NCI-H1105 (cell line): ENCODE measurements at regions not wholly inside any gene's neighbourhood (a gene's known extent, or its start where the extent isn't known, plus 50 kb on each side); places are given as distances from the start of the nearest gene placed in this dataset.
A peak's percentile ranks its signal among the peaks of the same experiment; 100 is the strongest.
"Not testable (repeated sequence)": the region's sequence is repeated elsewhere in the genome, so short reads cannot be mapped to it uniquely, and the experiment has no call there.

Source experiments
- DNase-seq: peaks from one replicate; lab custom pipeline; 2025; lab: John Stamatoyannopoulos, UW

DNA sequence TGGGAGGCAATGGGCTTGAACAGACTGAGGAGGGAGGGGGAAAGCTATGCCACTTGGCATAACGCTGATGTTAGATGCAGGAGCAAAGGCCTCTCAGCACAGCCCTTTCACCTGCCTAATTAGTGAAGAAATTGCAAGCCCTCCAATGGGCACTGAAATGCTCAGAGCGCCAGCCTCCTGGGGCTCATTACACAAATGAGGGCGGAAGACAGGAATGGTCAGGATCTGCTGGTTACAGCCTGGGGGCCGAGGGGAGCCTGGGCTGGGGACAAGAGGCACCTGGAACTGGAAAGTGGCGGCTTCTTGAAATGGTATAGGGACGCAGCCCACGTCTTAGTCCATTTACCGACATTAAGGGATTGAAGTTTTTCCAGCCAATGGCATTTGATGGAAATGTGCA lies 50.2 kb upstream of the PLET1 start:
- DNase-seq = no peak

DNA sequence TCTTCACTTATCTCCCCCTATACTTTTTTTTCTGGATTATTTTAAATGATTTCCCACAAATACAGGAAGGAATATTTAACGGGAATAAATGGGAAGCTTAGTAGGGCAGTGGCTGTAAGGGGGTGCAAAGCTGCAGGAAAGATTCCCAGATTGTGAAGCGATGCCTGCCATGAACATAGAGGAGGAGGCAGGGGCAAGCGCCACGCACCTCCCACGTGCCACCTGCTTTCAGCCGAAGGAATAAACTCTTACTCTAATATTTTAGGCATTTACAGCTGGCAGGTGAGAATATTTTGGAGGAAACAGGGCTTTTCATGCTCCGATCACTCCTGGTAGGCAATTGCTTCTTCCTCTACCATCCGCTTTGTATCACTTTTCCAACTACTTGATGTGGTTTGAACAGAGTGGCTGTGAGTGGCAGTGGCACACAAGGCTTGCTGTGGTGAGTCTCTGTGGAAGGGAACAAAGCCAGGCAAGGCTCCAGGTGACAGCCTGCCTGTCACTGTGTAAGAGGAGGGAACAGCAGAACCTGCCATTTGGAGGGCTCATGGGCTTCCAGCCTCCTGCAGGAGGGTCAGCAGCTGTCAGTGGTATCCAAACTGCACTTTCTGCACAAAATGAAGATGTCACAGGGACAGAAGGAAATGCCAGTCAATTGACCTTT lies 54.5 kb upstream of the PLET1 start:
- DNase-seq = no peak

DNA sequence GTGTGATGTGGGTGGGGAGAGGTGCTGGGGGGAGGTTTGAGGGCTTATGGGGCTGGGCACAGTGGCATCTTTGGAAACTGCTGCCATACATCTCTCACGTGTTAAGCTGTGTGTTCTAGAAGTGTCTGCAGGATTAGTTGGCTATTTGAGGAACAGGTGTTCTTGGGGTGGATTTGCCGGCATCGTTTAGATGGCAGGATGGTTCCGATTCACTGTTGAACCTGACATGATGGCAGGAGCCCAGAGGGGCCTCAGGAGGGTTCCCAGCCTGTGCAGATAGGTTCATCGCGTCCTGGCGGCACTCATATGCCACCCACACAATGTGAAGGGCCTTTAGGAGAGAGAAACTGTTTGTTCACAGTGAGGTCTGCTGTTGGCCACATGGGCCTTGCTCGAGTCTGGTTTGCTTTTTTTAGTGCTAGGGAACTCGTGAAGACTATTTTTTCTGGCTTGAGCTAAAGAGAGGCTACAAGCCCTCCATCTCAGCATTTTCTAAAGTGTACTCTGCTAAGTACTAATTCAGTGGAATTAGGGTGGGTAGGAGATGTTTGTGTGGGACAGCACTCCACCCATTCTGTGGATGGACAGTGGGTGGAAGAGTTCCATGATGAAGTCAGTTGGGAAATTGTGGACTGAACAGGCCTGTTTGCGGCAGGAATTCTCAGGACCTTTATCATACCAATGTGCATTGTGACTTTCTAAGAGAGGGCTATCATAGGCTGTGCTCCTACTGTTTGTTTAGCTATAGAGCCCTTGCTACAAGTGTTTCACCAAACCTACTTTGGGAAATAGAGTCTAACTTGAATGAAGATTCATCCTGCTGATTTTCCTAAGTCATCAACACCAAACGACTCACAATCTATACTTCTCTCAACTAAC lies 55.4 kb upstream of the PLET1 start:
- no peak for DNase-seq

GRCh38 chr11:112316971-112317370 lies 56.3 kb upstream of the PLET1 start:
- DNase-seq = no peak

GRCh38 chr11:112318184-112318591 lies 57.5 kb upstream of the PLET1 start:
- no peak for DNase-seq

- no peak for DNase-seq
These were observed 58.0 kb upstream of the PLET1 start for GRCh38 chr11:112318661-112319060.

- peak; percentile 29 for DNase-seq
These were observed 60.0 kb upstream of the PLET1 start for GRCh38 chr11:112320668-112321067.

DNA sequence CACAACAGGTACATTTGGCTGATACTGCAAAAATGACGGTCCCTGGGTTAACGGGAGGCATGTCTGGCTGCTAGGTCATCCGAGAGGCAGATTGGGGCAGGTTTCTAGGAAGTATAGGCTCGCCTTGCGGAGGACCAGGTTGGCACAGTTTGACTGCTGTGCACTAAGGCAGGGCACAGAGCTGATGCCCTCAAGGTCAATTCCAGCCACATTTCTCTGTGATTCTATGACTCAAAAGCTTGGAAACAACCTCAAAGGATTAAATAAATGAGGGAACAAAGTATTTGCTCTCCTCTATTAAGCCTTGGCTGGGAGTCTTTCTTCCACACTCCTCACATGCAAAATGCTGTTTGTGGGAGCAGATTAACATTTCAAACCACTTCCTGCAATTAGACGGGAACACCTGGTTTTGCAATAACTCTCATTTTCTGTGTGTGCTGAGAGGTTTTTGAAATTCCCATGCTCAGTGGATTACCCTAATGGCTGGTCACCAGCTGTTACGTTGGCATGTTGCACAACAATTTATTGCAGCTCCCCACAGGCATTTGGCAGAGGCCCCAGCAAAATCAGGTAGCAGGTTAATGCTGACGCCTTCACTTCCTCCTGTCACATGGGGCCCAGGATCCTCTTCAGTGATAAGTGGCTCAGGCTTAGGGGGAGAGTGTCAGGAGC lies 61.0 kb upstream of the PLET1 start:
- peak; percentile 92 for DNase-seq

DNA sequence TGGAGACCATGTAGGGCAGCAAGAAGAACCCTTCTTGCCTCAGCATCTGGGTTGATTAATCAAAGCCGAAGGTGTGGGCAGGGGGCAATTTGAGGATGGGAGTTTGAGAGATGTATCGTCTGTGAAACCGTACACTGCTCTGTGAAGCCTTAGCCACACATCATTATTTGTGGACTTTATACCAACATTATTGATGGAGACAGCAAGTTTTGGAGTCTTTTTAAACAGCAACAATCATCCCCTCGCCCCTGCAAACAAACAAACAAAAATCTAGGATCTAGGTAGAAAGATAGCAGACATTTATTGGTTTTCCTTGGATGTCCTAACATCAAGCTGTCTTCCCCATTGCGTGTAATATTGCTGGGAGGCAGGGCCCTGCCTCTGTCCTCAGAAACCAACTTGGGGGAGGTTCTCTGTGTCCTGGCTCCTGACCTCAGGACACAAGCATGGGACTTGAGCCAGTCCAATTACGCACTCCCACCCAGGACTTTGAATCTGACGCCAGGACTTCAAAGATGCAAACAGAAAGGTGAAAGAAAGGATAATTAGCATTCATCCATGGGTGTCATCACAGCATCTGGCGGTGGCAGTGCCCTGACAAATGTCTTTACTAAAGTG lies 61.6 kb upstream of the PLET1 start:
- DNase-seq = no peak

- no peak for DNase-seq
These were observed 73.7 kb upstream of the PLET1 start for GRCh38 chr11:112334381-112334780.

GRCh38 chr11:112336356-112336886 lies 75.8 kb upstream of the PLET1 start:
- no peak for DNase-seq

DNA sequence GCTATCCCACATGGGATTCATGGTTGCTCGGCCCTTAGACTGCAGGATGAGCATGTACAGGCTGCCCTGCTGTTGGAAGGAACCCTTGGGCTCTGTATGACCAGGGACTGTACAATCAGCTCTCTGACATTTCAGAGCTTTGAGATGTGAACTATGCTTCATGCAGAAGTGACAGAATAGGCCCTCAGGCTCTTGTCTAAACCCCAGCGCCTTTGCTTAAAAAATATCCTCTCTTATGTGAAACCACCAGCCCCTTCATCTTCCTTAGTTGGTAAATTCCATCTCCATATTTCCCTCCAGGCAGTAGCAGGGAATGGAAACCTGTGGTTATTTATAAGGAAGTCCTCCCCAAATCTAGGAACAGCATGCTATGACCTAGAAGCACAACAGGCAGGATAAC lies 78.9 kb upstream of the PLET1 start:
- DNase-seq = no peak

GRCh38 chr11:112343368-112344039 lies 82.8 kb upstream of the PLET1 start:
- no peak for DNase-seq

- no peak for DNase-seq
These were observed 83.4 kb upstream of the PLET1 start for GRCh38 chr11:112344040-112344413.

DNA sequence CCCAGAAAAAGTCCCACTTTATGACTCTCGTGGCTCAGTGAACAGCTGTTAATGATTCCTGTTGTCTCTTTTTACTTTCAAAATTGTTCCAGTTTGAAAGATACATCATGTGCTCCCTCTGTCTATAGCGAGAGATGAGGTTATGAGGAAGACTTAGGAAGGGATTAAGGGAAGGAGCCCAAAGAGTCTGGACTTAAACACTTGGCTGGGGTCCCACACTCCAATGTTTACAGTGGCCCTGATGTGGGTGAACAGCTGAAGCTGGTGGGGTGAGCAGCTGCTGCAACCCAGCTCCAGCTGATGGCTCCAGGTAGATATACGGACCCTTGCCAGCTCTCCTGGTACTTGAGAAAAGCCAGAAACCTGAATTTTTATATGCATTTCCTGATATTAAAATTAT lies 84.5 kb upstream of the PLET1 start:
- no peak for DNase-seq

- no peak for DNase-seq
These were observed 85.0 kb upstream of the PLET1 start for GRCh38 chr11:112345706-112346105.

- no peak for DNase-seq
These were observed 85.9 kb upstream of the PLET1 start for GRCh38 chr11:112346586-112346985.

- DNase-seq = no peak
These were observed 87.9 kb upstream of the PLET1 start for GRCh38 chr11:112348480-112349029.

DNA sequence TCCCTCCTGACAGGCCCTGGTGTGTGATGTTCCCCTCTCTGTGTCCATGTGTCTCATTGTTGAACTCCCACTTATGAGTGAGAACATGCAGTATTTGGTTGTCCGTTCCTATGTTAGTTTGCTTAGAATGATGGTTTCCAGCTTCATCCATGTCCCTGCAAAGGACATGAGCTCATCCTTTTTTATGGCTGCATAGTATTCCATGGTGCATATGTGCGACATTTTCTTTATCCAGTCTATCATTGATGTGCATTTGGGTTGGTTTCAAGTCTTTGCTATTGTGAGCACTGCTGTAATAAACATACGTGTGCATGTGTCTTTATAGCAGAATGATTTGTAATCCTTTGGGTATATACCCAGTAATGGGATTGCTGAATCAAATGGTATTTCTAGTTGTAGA lies 90.8 kb upstream of the PLET1 start:
- not testable (repeated sequence) for DNase-seq

- DNase-seq = no peak
These were observed 92.2 kb upstream of the PLET1 start for GRCh38 chr11:112352907-112353306.

- DNase-seq = no peak
These were observed 93.7 kb upstream of the PLET1 start for GRCh38 chr11:112354364-112354763.
